Cardiac muscle cell (in vitro differentiated cells and primary cell): ENCODE measurements at regions not wholly inside any gene's neighbourhood (a gene's known extent, or its start where the extent isn't known, plus 50 kb on each side); places are given as distances from the start of the nearest gene placed in this dataset.

Experiments
- DNase-seq, 2 donors: peaks; one replicate each; pipeline versions ENCODE4 v3.0.0 to v3.0.0-alpha.2; 2010 to 2017; ENCODE audit warnings: low read depth in 1 of 2, low spot score in 1 of 2
- H3K27ac ChIP-seq: fragments of 200-600 bp; sonication (generic); 2 replicates; pipeline ENCODE4 v1.5.1; 2016
- H3K27me3 ChIP-seq: fragments of 200-600 bp; sonication (generic); 2 replicates; pipeline ENCODE4 v1.6.0; 2016; ENCODE audit warnings: control low read depth
- H3K36me3 ChIP-seq: fragments of 200-600 bp; sonication (generic); 2 replicates; pipeline ENCODE4 v1.5.1; 2016; ENCODE audit warnings: control low read depth
- H3K4me1 ChIP-seq: fragments of 200-600 bp; sonication (generic); 2 replicates; pipeline ENCODE4 v1.8.1; 2017; ENCODE audit warnings: low read depth, mild to moderate bottlenecking, mixed run types
- H3K4me3 ChIP-seq: fragments of 200-600 bp; sonication (generic); 2 replicates; pipeline ENCODE4 v1.5.1; 2016; ENCODE audit warnings: mild to moderate bottlenecking
- H3K9me3 ChIP-seq: fragments of 200-600 bp; sonication (generic); 2 replicates; pipeline ENCODE4 v1.5.1; 2017; ENCODE audit warnings: low read depth, mild to moderate bottlenecking, control low read depth
- TF ChIP-seq, protein P1 (sequence below): IDR thresholded peaks from 2 replicates; pipeline ENCODE4 v1.5.1; 2012; ENCODE audit warnings: low read depth, mild to moderate bottlenecking, low read length

GRCh38 chr6:11282875-11283274, 50.4 kb upstream of the NEDD9 start:
- Histone ChIP-seq H3K27ac (no peak overlapping the region), H3K9me3 (no peaks in the 10 kb centered on the region), H3K36me3 (no peaks in the 10 kb centered on the region), H3K4me1 (peaks cover 10% of the 10 kb centered on the region), H3K27me3 (no peaks in the 10 kb centered on the region), H3K4me3 (no peak overlapping the region)
- TF ChIP-seq, protein P1, sequence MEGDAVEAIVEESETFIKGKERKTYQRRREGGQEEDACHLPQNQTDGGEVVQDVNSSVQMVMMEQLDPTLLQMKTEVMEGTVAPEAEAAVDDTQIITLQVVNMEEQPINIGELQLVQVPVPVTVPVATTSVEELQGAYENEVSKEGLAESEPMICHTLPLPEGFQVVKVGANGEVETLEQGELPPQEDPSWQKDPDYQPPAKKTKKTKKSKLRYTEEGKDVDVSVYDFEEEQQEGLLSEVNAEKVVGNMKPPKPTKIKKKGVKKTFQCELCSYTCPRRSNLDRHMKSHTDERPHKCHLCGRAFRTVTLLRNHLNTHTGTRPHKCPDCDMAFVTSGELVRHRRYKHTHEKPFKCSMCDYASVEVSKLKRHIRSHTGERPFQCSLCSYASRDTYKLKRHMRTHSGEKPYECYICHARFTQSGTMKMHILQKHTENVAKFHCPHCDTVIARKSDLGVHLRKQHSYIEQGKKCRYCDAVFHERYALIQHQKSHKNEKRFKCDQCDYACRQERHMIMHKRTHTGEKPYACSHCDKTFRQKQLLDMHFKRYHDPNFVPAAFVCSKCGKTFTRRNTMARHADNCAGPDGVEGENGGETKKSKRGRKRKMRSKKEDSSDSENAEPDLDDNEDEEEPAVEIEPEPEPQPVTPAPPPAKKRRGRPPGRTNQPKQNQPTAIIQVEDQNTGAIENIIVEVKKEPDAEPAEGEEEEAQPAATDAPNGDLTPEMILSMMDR: no peak
- DNase-seq: no peak
